WTC11 (cell line): ENCODE measurements at regions not wholly inside any gene's neighbourhood (a gene's known extent, or its start where the extent isn't known, plus 50 kb on each side); places are given as distances from the start of the nearest gene placed in this dataset.

Source experiments
- ATAC-seq: fragments of 200-7000 bp; cut with Tn5 transposase; 2 replicates; pipeline ENCODE4 v1.10.0; 2021; ENCODE audit warnings: mild to moderate bottlenecking, moderate library complexity
- CTCF ChIA-PET: fragments of 300-600 bp; sonication (Branson Sonifier 250); formaldehyde crosslinking; loops from one replicate; lab custom pipeline; 2021; ENCODE audit warnings: antibody characterized with exemption; lab: Charles Lee
- POLR2A ChIA-PET: fragments of 350-600 bp; sonication (Branson Sonifier 250); formaldehyde crosslinking; loops from one replicate; lab custom pipeline; 2021; ENCODE audit warnings: antibody characterized with exemption; lab: Charles Lee
- DNase-seq: peaks from one replicate; pipeline ENCODE4 v3.0.0; 2021; ENCODE audit warnings: low spot score
- H3K27ac Mint-ChIP-seq: 2 replicates; pipeline ENCODE4 v1.8.0; 2021; ENCODE audit warnings: mixed read lengths
- H3K27me3 Mint-ChIP-seq: 2 replicates; pipeline ENCODE4 v1.8.0; 2021; ENCODE audit warnings: low read depth, mild to moderate bottlenecking, moderate library complexity, mixed read lengths
- H3K36me3 Mint-ChIP-seq: 2 replicates; pipeline ENCODE4 v1.8.0; 2021; ENCODE audit warnings: mixed read lengths
- H3K4me1 Mint-ChIP-seq: 2 replicates; pipeline ENCODE4 v1.8.0; 2022; ENCODE audit warnings: mixed read lengths
- H3K4me3 Mint-ChIP-seq: 2 replicates; pipeline ENCODE4 v1.8.0; 2021; ENCODE audit warnings: mild to moderate bottlenecking, moderate library complexity, mixed read lengths
- H3K9me3 Mint-ChIP-seq: 2 replicates; pipeline ENCODE4 v1.8.0; 2021; ENCODE audit warnings: mixed read lengths
- GRHL2 ChIP-seq: fragments of 250-450 bp; sonication (Bioruptor Pico); IDR thresholded peaks from 2 replicates; pipeline ENCODE4 v1.8.0; 2022; ENCODE audit warnings: mild to moderate bottlenecking, moderate library complexity; ENCODE audit not compliant: insufficient replicate concordance, severe bottlenecking
- JUN ChIP-seq: sonication (generic); formaldehyde crosslinking; IDR thresholded peaks from 2 replicates; pipeline ENCODE4 v1.8.0; 2023; ENCODE audit warnings: mild to moderate bottlenecking, missing genetic modification reagents
- NR2C2 ChIP-seq: sonication (generic); formaldehyde crosslinking; IDR thresholded peaks from 2 replicates; pipeline ENCODE4 v1.8.0; 2022; ENCODE audit warnings: mild to moderate bottlenecking, missing genetic modification reagents
- TEAD4 ChIP-seq: sonication (generic); formaldehyde crosslinking; IDR thresholded peaks from 2 replicates; pipeline ENCODE4 v1.8.0; 2022; ENCODE audit warnings: mild to moderate bottlenecking, missing genetic modification reagents
- ZNF396 ChIP-seq: fragments of 250-450 bp; sonication (Bioruptor Pico); IDR thresholded peaks from 2 replicates; pipeline ENCODE4 v1.8.0; 2021; ENCODE audit warnings: mild to moderate bottlenecking, moderate library complexity, borderline replicate concordance
- ZNF423 ChIP-seq: fragments of 250-450 bp; sonication (Bioruptor Pico); IDR thresholded peaks from 2 replicates; pipeline ENCODE4 v2.1.2; 2022; ENCODE audit warnings: mild to moderate bottlenecking, moderate library complexity
- TF ChIP-seq, protein P1 (sequence below): sonication (generic); formaldehyde crosslinking; IDR thresholded peaks from 2 replicates; pipeline ENCODE4 v1.8.1; 2022; ENCODE audit warnings: mild to moderate bottlenecking, missing genetic modification reagents, moderate library complexity, borderline replicate concordance
- TF ChIP-seq, protein P2 (sequence below): sonication (generic); formaldehyde crosslinking; IDR thresholded peaks from 2 replicates; pipeline ENCODE4 v1.8.1; 2023; ENCODE audit warnings: mild to moderate bottlenecking, missing genetic modification reagents
- TF ChIP-seq, protein P3 (sequence below): sonication (generic); formaldehyde crosslinking; IDR thresholded peaks from 2 replicates; pipeline ENCODE4 v1.8.0; 2022; ENCODE audit warnings: missing genetic modification reagents
- TF ChIP-seq, protein P4 (sequence below): fragments of 250-450 bp; sonication (Bioruptor Pico); conservative IDR thresholded peaks from 2 replicates; pipeline ENCODE4 v1.9.0; 2021; ENCODE audit warnings: mild to moderate bottlenecking
- TF ChIP-seq, protein P5 (sequence below): sonication (generic); formaldehyde crosslinking; IDR thresholded peaks from 2 replicates; pipeline ENCODE4 v1.8.1; 2023; ENCODE audit warnings: mild to moderate bottlenecking, missing genetic modification reagents, moderate library complexity
- TF ChIP-seq, protein P6 (sequence below): sonication (generic); formaldehyde crosslinking; IDR thresholded peaks from 2 replicates; pipeline ENCODE4 v1.8.1; 2022; ENCODE audit warnings: mild to moderate bottlenecking, moderate library complexity, missing genetic modification reagents

DNA sequence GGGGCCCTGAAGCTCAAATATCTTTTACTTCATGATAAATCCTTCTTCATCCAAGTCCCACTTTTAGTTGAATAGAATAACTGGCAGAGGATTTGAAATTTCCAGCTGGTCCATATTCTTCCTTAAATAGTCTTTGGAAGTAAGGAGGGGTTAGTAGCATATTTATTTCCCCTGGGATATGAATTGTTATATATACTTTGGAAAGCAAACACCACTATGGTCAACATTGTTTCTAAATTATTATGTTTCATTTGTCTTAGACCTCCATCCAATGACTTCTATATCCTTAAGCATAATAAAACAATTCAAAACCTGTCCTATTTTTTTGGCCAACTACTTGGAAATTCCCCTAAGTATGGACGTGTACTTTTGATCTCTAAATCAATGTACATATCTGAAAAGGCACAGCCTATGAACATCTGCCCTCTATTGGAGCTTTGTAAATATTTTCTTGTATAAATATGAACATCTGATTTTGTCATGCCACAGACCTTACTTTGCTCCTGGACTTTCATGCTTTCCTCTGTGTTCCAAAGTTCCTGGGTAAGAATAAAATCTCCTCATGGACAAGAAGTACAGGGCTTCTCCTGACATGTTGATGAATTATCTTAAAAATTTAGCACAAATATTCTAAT lies 1212.0 kb downstream of the GALC start (continued):
- TF ChIP-seq, protein P1, sequence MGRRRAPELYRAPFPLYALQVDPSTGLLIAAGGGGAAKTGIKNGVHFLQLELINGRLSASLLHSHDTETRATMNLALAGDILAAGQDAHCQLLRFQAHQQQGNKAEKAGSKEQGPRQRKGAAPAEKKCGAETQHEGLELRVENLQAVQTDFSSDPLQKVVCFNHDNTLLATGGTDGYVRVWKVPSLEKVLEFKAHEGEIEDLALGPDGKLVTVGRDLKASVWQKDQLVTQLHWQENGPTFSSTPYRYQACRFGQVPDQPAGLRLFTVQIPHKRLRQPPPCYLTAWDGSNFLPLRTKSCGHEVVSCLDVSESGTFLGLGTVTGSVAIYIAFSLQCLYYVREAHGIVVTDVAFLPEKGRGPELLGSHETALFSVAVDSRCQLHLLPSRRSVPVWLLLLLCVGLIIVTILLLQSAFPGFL (CRISPR knock-in tag), result no peak
- TF ChIP-seq, all 79 proteins: peak for 0

DNA sequence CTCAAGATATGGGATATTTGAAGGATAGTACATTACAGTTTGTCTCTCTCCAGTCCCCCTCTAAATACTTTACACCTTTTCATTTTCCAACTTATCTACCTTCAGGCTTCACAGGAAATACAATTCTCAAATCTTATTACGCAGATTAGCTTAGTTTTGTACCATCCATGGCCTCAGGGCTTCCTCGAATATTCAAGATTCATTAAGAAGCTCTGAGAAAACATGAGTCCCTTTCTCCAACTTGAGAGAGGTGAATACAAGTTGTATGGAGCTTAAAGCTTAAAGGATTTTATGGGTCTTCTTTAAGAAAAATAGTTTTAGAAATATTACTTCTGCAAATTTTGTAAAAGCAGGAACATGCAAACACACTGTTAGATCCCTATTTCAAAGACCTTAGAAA lies 1212.5 kb downstream of the GALC start:
- Mint-ChIP-seq H3K4me3 (no peak overlapping the region), H3K36me3 (peaks cover 11% of the 10 kb centered on the region), H3K4me1 (peaks cover 11% of the 10 kb centered on the region), H3K27me3 (no peaks in the 10 kb centered on the region), H3K27ac (no peak overlapping the region), H3K9me3 (peaks cover 18% of the 10 kb centered on the region)
- POLR2A ChIA-PET, result no interaction called here
- DNase-seq (no peak), ATAC-seq (no peak)
- CTCF ChIA-PET, result no interaction called here
- TF ChIP-seq ZNF423 (no peak), ZNF396 (CRISPR knock-in tag) (no peak), NR2C2 (CRISPR knock-in tag) (no peak), TEAD4 (CRISPR knock-in tag) (no peak), JUN (CRISPR knock-in tag) (no peak)
- TF ChIP-seq, protein P2, sequence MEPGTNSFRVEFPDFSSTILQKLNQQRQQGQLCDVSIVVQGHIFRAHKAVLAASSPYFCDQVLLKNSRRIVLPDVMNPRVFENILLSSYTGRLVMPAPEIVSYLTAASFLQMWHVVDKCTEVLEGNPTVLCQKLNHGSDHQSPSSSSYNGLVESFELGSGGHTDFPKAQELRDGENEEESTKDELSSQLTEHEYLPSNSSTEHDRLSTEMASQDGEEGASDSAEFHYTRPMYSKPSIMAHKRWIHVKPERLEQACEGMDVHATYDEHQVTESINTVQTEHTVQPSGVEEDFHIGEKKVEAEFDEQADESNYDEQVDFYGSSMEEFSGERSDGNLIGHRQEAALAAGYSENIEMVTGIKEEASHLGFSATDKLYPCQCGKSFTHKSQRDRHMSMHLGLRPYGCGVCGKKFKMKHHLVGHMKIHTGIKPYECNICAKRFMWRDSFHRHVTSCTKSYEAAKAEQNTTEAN, result no peak
- TF ChIP-seq, protein P3, sequence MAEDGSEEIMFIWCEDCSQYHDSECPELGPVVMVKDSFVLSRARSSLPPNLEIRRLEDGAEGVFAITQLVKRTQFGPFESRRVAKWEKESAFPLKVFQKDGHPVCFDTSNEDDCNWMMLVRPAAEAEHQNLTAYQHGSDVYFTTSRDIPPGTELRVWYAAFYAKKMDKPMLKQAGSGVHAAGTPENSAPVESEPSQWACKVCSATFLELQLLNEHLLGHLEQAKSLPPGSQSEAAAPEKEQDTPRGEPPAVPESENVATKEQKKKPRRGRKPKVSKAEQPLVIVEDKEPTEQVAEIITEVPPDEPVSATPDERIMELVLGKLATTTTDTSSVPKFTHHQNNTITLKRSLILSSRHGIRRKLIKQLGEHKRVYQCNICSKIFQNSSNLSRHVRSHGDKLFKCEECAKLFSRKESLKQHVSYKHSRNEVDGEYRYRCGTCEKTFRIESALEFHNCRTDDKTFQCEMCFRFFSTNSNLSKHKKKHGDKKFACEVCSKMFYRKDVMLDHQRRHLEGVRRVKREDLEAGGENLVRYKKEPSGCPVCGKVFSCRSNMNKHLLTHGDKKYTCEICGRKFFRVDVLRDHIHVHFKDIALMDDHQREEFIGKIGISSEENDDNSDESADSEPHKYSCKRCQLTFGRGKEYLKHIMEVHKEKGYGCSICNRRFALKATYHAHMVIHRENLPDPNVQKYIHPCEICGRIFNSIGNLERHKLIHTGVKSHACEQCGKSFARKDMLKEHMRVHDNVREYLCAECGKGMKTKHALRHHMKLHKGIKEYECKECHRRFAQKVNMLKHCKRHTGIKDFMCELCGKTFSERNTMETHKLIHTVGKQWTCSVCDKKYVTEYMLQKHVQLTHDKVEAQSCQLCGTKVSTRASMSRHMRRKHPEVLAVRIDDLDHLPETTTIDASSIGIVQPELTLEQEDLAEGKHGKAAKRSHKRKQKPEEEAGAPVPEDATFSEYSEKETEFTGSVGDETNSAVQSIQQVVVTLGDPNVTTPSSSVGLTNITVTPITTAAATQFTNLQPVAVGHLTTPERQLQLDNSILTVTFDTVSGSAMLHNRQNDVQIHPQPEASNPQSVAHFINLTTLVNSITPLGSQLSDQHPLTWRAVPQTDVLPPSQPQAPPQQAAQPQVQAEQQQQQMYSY (CRISPR knock-in tag), result no peak

DNA sequence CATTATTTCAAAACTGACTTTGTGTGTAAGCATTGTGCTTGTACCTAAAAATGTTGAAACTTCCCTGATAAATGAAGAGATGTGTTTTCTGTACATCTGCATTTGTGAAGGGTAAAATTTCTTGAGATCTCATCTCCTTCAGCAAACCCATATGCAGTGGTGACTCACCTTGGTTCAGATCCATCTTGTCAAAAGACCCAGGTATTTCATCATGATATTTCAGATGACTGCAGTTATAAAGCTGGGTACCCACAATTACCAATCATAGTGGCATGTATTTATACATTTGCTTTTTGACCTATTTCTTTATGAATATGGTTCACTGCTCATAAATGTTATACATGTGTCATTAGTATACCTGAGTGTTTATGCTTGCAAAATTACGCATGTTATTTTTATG lies 1213.6 kb downstream of the GALC start:
- ATAC-seq, result no peak
- CTCF ChIA-PET, result no interaction called here
- TF ChIP-seq, protein P4, sequence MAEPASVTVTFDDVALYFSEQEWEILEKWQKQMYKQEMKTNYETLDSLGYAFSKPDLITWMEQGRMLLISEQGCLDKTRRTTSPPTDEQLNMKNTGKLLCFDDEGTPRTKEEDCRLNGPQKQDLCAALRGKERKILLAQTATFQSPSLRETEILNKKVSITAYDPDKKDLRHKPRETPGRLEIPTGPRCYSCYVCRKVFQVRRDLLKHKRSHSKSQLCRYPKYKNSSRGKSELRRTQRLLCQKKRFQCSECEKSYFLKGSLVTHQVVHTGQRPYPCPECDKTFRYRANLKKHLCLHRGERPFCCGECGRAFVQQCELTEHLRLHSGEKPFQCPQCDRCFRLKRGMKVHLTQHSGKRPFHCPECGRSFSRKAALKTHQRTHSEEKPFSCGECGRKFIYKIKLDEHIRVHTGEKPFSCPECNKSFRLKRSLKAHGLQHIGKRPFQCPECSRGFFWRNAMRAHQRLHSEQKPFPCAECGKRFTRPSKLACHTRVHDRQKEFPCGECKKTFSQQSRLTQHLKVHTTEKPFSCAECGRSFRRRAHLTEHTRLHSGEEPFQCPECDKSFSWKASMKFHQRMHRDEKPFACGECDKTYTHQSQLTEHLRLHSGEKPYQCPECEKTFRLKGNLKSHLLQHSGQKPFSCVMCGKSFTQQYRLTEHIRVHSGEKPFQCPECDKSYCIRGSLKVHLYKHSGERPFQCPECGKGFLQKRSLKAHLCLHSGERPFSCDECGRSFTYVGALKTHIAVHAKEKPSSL (CRISPR knock-in tag), result no peak
- TF ChIP-seq, protein P5, sequence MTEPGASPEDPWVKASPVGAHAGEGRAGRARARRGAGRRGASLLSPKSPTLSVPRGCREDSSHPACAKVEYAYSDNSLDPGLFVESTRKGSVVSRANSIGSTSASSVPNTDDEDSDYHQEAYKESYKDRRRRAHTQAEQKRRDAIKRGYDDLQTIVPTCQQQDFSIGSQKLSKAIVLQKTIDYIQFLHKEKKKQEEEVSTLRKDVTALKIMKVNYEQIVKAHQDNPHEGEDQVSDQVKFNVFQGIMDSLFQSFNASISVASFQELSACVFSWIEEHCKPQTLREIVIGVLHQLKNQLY, result no peak
- no peak for TF ChIP-seq GRHL2 (CRISPR knock-in tag)
- TF ChIP-seq, protein P6, sequence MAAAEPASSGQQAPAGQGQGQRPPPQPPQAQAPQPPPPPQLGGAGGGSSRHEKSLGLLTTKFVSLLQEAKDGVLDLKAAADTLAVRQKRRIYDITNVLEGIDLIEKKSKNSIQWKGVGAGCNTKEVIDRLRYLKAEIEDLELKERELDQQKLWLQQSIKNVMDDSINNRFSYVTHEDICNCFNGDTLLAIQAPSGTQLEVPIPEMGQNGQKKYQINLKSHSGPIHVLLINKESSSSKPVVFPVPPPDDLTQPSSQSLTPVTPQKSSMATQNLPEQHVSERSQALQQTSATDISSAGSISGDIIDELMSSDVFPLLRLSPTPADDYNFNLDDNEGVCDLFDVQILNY (CRISPR knock-in tag), result no peak
- TF ChIP-seq, all 79 proteins: peak for 0
- POLR2A ChIA-PET, result no interaction called here
- no peak overlapping the region for H3K27ac Mint-ChIP-seq
- H3K27me3 Mint-ChIP-seq, result no peaks in the 10 kb centered on the region
- no peak overlapping the region for H3K4me3 Mint-ChIP-seq
- DNase-seq, result no peak
- peaks cover 17% of the 10 kb centered on the region for H3K4me1 Mint-ChIP-seq
- peaks cover 20% of the 10 kb centered on the region for H3K9me3 Mint-ChIP-seq
- peaks cover 14% of the 10 kb centered on the region for H3K36me3 Mint-ChIP-seq
